ENCODE measurements at regions not wholly inside any gene's neighbourhood (a gene's known extent, or its start where the extent isn't known, plus 50 kb on each side); places are given as distances from the start of the nearest gene placed in this dataset.

- TF ChIP-seq, protein P1, sequence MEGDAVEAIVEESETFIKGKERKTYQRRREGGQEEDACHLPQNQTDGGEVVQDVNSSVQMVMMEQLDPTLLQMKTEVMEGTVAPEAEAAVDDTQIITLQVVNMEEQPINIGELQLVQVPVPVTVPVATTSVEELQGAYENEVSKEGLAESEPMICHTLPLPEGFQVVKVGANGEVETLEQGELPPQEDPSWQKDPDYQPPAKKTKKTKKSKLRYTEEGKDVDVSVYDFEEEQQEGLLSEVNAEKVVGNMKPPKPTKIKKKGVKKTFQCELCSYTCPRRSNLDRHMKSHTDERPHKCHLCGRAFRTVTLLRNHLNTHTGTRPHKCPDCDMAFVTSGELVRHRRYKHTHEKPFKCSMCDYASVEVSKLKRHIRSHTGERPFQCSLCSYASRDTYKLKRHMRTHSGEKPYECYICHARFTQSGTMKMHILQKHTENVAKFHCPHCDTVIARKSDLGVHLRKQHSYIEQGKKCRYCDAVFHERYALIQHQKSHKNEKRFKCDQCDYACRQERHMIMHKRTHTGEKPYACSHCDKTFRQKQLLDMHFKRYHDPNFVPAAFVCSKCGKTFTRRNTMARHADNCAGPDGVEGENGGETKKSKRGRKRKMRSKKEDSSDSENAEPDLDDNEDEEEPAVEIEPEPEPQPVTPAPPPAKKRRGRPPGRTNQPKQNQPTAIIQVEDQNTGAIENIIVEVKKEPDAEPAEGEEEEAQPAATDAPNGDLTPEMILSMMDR (IDR thresholded peaks at IDR 0.05), result no peak
- TF ChIP-seq TCF7L2 (IDR thresholded peaks at IDR 0.05; ENCODE audit: low read depth, low read length) (no peak), REST (IDR thresholded peaks at IDR 0.05; ENCODE audit: insufficient read depth in 1 of 2, low read depth in 2 of 2, low read length in 1 of 2) (no peak), POLR2AphosphoS5 (IDR thresholded peaks at IDR 0.05; ENCODE audit: low read depth, low read length) (no peak), SIN3A (IDR thresholded peaks at IDR 0.05; ENCODE audit: borderline replicate concordance, insufficient read depth, low read depth, low read length) (no peak)
These were observed 140.1 kb upstream of the NR3C1 start for GRCh38 chr5:143543358-143544255.
